GM20431 (cell line): ENCODE measurements at regions not wholly inside any gene's neighbourhood (a gene's known extent, or its start where the extent isn't known, plus 50 kb on each side); places are given as distances from the start of the nearest gene placed in this dataset.

ENCODE experiments used
- in situ Hi-C: fragments of 300-500 bp; cut with MseI, MboI; formaldehyde crosslinking; loops from one replicate; pipeline ENCODE4 v1.15.0; 2020; ENCODE audit warnings: low sequenced_read_pairs; ENCODE audit not compliant: unreplicated experiment

DNA sequence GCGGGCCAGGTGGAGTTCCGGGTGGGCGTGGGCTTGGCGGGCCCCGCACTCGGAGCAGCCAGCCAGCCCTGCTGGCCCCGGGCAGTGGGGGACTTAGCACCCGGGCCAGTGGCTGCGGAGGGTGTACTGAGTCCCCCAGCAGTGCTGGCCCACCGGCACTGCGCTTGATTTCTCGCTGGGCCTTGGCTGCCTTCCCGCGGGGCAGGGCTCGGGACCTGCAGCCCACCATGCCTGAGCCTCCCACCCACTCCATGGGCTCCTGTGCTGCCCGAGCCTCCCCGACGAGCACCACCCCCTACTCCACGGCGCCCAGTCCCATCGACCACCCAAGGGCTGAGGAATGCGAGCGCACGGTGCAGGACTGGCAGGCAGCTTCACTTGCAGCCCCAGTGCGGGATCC is 55.3 kb upstream of the ITGB1 start:
- in situ Hi-C loops, result loop anchor here (25.0 kb wide), 1 partner anchor 226 kb away; no protein-coding TSS in a partner anchor

DNA sequence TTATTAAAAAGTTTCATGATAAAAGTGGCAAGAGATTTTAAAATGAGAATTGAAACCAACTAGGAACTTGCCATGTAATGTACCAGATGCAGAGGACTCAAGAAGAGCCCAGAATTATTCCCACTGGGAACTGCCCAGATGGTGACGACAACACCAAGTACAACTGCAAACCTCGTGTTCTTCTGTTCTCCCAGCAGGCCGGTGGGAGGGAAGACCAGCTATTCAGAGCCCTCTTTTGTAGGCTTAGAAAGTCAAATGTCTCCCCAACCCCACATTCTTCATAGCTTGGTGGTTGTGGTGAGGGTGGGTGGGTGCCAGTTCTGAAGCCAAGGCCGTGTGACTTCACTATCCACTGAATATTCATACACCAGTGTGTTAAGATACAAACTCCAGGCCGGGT is 54.3 kb upstream of the ITGB1 start:
- in situ Hi-C loops, result loop anchor here (25.0 kb wide), 1 partner anchor 225 kb away; no protein-coding TSS in a partner anchor

DNA sequence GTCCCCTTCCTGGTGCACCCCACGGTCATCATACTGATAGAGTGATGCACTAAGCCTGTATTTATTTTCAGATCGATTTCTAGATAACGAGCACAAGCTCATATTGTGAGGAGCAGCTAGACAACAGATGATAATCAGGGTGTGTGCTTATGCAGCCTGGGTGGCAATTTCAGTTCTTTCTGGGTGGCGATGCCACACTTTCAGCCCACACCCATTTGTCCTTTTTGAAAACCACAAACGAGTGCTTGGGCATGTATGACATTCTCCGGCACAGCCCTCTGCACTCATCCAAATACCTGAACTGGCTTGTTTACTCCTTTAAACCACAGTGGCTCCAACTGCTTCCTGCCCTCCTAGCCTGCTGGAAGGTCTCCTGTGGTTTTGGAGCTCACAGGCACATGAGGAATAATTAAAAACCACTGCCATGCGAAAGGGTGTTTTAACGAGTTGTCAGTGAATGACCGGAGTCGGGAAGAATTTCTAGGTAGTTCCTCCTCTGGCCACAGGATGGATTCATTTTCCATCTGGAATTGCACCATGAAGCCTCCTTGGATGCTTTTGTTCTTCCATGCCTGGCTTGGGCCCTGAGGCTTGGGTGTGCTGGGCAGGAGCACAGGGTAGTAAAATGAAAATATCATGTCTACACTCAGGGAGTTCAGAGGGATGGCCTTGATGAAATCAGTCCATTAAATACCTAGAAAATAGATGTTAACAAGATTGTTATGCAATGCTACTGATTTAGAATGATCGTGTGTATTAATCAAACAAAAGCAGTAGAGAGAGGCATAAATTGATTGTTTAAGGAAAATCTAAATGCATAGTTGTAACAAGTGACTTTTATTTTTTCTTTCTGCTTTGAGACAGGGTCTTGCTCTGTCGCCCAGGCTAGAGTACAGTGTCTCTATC is 52.4 kb upstream of the ITGB1 start:
- in situ Hi-C loops, result loop anchor here (25.0 kb wide), 1 partner anchor 223 kb away; no protein-coding TSS in a partner anchor

DNA sequence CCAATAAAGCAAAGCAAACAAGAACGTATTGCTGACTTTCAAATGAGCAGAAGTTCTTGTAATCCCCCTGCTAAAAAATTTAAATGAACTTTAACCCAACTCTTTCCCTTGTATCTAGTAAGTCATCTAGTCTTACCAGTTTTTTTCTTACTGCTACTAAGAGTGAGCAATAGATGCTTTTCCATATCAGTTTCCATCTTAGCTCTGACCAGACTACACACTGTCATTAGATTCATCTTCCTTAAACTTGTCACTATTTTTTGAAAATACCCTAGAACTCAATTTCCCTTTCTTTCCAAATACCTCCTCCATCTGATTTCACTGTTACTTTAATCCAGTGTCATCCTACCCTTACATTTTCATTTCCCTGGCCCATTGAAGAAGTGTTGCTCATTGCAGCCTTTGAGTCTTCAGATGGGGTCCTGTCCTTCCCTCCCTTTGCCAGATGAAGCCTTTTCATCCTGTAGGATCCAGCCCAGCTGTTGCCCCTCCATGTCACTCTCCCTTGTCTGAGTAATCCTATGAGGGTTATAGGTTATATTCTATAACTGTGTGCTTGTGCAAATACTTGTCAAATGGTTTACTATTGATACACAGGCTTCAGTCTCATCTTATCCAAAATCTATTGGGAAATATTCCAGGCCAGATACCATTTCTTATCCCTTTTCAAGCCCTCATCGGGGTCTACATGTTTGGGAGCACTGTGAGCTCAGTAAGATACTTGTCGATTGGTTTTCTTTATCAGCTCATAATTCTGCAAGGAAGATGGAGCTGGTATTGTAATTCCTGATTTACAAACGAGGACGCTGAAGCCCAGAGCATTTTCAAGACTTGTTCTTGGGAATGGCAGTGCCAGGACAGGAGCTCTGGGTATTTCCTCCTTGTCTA is 51.5 kb upstream of the ITGB1 start:
- in situ Hi-C loops, result loop anchor here (25.0 kb wide), 1 partner anchor 222 kb away; no protein-coding TSS in a partner anchor

DNA sequence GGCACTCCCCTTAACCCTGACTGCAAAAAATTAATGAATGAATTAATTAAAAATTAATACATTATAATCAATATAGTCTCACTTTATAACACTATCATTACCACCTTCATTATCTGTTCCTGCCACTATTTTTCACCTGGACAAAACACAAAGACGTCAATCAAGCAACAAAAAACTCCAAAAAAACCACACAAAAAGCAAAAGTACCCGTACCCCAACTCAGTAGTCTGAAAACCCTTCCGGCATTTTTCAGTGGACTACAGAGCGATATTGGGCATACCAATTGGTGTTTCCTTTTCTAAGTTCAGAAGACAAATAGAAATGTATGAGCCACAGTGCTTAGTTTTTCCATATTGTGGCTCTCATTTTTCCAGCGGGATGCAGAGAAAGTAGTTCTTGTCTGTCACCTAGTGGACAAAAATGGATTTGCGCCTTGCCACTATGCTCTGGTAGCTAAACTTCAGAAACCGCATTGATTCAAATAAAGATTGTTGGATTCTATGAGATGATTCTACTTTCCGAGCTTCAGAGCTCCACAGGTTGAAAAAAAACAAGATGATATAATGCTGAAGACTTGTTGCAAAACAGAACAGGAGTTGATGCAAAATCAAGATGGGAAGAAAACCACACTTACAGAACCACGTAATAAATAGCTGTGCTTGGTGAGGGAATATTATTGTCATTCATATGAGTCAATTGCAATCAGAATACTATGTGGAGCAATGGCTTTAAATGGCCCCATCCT is 50.6 kb upstream of the ITGB1 start:
- in situ Hi-C loops, result loop anchor here (25.0 kb wide), 1 partner anchor 221 kb away; no protein-coding TSS in a partner anchor

DNA sequence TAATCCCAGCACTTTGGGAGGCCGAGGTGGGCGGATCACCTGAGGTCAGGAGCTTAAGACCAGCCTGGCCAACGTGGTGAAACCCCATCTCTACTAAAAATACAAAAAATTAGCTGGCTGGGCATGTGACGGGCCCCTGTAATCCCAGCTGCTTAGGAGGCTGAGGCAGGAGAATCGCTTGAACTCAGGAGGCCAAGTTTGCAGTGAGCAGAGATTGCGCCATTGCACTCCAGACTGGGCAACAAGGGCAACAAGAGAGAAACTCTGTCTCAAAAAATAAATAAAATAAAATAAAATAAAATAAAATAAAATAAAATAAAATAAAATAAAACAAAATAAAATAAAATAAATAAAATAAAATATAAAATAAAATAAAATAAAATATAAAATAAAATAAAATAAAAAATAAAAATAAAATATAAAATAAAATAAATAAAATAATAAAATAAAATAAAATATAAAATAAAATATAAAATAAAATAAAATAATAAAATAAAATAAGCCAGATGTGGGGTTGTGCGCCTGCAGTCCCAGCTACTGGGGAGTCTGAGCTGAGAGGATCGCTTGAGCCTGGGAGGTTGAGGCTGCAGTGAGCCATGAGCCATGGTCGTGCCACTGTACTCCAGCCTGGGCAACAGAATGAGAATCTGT is 49.8 kb upstream of the ITGB1 start:
- in situ Hi-C loops, result loop anchor here (25.0 kb wide), 1 partner anchor 221 kb away; no protein-coding TSS in a partner anchor
